ENCODE measurements at regions not wholly inside any gene's neighbourhood (a gene's known extent, or its start where the extent isn't known, plus 50 kb on each side); places are given as distances from the start of the nearest gene placed in this dataset.
A peak's percentile ranks its signal among the peaks of the same experiment; 100 is the strongest.
"Not testable (repeated sequence)": the region's sequence is repeated elsewhere in the genome, so short reads cannot be mapped to it uniquely, and the experiment has no call there.

DNA sequence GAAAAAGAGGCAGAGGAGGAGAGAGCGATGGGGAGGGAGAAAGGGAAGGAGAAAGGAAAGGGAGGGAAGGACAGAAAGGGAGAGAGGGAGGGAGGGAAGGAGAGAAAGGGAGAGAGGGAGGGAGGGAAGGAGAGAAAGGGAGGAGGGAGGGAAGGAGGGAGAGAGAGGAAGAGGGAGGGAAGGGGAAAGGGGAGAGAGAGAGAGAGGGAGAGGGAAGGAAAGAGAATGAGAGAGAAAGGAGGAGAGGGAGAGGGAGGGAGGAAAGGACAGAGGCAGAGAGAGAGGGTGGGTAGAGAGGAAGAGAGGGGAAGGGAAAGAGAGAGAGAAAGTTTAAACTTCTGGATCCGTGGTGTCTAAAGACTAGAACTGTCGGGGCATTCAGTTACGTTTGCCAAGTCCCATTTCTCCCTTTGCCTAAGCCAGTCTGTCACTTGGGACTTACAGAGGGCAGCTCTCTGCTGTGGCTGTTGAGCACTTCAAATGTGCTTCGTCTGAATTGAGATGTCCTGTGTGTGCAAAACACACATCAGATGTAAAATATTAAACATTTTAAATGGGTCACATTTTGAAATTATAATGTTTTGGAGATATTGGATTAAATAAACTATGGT, 62.6 kb downstream of the PLXNA1 start:
- H3K27me3 ChIP-seq (ENCODE audit: insufficient read depth, poor library complexity, severe bottlenecking), result no peaks in the 10 kb centered on the region
- H3K4me3 ChIP-seq (ENCODE audit: severe bottlenecking), result no peak overlapping the region
- H3K9me3 ChIP-seq (ENCODE audit: severe bottlenecking), result no peaks in the 10 kb centered on the region
- ATAC-seq (ENCODE audit: low read depth) (no peak), DNase-seq (ENCODE audit: low spot score) (no peak)
- peaks cover 15% of the 10 kb centered on the region for H3K4me1 ChIP-seq (ENCODE audit: insufficient read depth, poor library complexity, severe bottlenecking)
- TF ChIP-seq, protein P1, sequence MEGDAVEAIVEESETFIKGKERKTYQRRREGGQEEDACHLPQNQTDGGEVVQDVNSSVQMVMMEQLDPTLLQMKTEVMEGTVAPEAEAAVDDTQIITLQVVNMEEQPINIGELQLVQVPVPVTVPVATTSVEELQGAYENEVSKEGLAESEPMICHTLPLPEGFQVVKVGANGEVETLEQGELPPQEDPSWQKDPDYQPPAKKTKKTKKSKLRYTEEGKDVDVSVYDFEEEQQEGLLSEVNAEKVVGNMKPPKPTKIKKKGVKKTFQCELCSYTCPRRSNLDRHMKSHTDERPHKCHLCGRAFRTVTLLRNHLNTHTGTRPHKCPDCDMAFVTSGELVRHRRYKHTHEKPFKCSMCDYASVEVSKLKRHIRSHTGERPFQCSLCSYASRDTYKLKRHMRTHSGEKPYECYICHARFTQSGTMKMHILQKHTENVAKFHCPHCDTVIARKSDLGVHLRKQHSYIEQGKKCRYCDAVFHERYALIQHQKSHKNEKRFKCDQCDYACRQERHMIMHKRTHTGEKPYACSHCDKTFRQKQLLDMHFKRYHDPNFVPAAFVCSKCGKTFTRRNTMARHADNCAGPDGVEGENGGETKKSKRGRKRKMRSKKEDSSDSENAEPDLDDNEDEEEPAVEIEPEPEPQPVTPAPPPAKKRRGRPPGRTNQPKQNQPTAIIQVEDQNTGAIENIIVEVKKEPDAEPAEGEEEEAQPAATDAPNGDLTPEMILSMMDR (IDR thresholded peaks at IDR 0.05; ENCODE audit: poor library complexity, severe bottlenecking), result no peak
- H3K27ac ChIP-seq (ENCODE audit: poor library complexity, severe bottlenecking), result no peak overlapping the region
- H3K36me3 ChIP-seq (ENCODE audit: low read depth), result no peaks in the 10 kb centered on the region

DNA sequence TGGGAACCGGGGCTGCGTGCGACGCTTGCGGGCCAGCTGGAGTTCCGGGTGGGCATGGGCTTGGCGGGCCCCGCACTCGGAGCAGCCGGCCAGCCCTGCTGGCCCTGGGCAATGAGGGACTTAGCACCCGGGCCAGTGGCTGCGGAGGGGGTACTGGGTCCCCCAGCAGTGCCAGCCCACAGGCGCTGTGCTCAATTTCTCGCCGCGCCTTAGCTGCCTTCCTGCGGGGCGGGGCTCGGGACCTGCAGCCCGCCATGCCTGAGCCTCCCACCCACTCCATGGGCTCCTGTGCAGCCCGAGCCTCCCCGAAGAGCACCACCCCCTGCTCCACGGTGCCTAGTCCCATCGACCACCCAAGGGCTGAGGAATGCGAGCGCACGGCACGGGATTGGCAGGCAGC, 63.8 kb downstream of the PLXNA1 start:
- peak; percentile 18 for DNase-seq (ENCODE audit: low spot score)
- H3K27ac ChIP-seq (ENCODE audit: poor library complexity, severe bottlenecking); H3K27me3 ChIP-seq (ENCODE audit: insufficient read depth, poor library complexity, severe bottlenecking); H3K36me3 ChIP-seq (ENCODE audit: low read depth); H3K9me3 ChIP-seq (ENCODE audit: severe bottlenecking); ATAC-seq (ENCODE audit: low read depth); H3K4me3 ChIP-seq (ENCODE audit: severe bottlenecking): not testable (repeated sequence)
- peaks cover 15% of the 10 kb centered on the region for H3K4me1 ChIP-seq (ENCODE audit: insufficient read depth, poor library complexity, severe bottlenecking)

DNA sequence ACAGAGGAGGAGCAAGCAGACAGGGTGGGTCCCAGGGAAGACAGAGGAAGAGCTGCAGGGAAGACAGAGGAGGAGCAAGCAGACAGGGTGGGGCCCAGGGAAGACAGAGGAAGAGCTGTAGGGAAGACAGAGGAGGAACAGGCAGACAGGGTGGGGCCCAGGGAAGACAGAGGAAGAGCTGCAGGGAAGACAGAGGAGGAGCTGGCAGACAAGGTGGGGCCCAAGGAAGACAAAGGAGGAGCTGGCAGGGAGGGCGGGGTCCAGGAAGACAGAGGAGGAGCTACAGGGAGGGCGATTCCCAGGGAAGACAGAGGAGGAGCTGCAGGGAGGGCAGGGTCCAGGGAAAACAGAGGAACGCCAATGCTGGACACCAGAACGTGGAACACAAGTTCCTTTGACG, 66.5 kb downstream of the PLXNA1 start:
- Histone ChIP-seq H3K36me3 (ENCODE audit: low read depth) (no peaks in the 10 kb centered on the region), H3K4me3 (ENCODE audit: severe bottlenecking) (no peak overlapping the region), H3K9me3 (ENCODE audit: severe bottlenecking) (no peaks in the 10 kb centered on the region), H3K27ac (ENCODE audit: poor library complexity, severe bottlenecking) (no peak overlapping the region), H3K4me1 (ENCODE audit: insufficient read depth, poor library complexity, severe bottlenecking) (peaks cover under 1% of the 10 kb centered on the region), H3K27me3 (ENCODE audit: insufficient read depth, poor library complexity, severe bottlenecking) (no peaks in the 10 kb centered on the region)
- DNase-seq (ENCODE audit: low spot score) (peak; percentile 34), ATAC-seq (ENCODE audit: low read depth) (peak; percentile 48; the same call in 2 of the 3 replicates)
- TF ChIP-seq, protein P1 (IDR thresholded peaks at IDR 0.05; ENCODE audit: poor library complexity, severe bottlenecking), result no peak

DNA sequence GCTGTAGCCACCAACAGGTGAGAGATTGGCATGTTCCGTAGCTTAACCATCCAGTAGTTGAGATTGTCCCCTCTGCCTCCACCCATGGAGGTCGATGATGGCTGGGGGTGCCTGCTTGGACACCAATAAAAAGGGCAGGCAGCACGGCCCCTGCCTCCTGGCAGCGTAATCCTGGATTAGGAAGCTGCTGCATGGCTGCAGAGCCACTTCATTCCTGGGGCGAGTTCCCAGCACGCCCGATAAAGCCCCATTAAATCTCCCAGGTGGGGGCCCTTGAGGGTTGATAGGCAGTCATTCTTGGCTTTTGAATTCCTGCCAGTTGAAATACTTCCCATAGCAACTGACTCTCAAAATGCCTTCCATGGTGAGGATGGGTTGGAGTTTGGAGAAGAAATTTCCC, 67.8 kb downstream of the PLXNA1 start:
- Histone ChIP-seq H3K36me3 (ENCODE audit: low read depth) (no peaks in the 10 kb centered on the region), H3K4me3 (ENCODE audit: severe bottlenecking) (no peak overlapping the region), H3K27me3 (ENCODE audit: insufficient read depth, poor library complexity, severe bottlenecking) (no peaks in the 10 kb centered on the region), H3K9me3 (ENCODE audit: severe bottlenecking) (no peaks in the 10 kb centered on the region), H3K27ac (ENCODE audit: poor library complexity, severe bottlenecking) (no peak overlapping the region), H3K4me1 (ENCODE audit: insufficient read depth, poor library complexity, severe bottlenecking) (no peaks in the 10 kb centered on the region)
- no peak for ATAC-seq (ENCODE audit: low read depth)
- DNase-seq (ENCODE audit: low spot score), result peak; percentile 25
- TF ChIP-seq, protein P1 (IDR thresholded peaks at IDR 0.05; ENCODE audit: poor library complexity, severe bottlenecking), result no peak

DNA sequence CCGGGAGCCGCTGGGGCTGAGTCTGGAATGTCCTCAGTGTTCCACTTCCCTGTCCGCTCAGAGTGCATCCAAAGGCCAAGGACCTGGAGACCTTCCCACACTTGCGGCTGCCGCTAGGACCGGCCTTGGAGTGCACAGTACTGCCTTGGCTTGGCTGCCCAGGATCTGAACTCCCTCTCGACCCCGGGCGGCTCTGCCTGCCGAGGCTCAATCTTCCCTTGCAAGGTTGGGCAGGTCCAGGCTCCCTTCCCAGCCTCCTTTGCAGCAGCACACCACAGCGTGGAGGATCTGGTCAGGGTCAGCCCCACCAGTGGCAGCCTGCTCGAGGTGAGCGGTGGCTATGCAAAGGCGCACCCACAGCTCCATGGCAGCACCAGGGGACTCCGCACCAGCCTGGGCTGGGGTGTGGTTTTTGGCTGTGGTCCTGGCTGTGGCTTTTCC, 69.2 kb downstream of the PLXNA1 start:
- no peak overlapping the region for H3K27ac ChIP-seq (ENCODE audit: poor library complexity, severe bottlenecking)
- no peaks in the 10 kb centered on the region for H3K4me1 ChIP-seq (ENCODE audit: insufficient read depth, poor library complexity, severe bottlenecking)
- DNase-seq (ENCODE audit: low spot score) (peak; percentile 34), ATAC-seq (ENCODE audit: low read depth) (no peak)
- H3K9me3 ChIP-seq (ENCODE audit: severe bottlenecking), result no peaks in the 10 kb centered on the region
- H3K27me3 ChIP-seq (ENCODE audit: insufficient read depth, poor library complexity, severe bottlenecking), result no peaks in the 10 kb centered on the region
- no peaks in the 10 kb centered on the region for H3K36me3 ChIP-seq (ENCODE audit: low read depth)
- H3K4me3 ChIP-seq (ENCODE audit: severe bottlenecking), result no peak overlapping the region
- TF ChIP-seq, protein P1 (IDR thresholded peaks at IDR 0.05; ENCODE audit: poor library complexity, severe bottlenecking), result no peak
